Activated CD4-positive, alpha-beta T cell treated with anti-CD3 and anti-CD28 coated beads, Interleukin-2, amount 10 ng/mL, durations not matched to agents 7 days and 5 days (primary cell): ENCODE measurements at regions not wholly inside any gene's neighbourhood (a gene's known extent, or its start where the extent isn't known, plus 50 kb on each side); places are given as distances from the start of the nearest gene placed in this dataset.

Source experiments
- CTCF ChIA-PET: fragments of 350-600 bp; sonication (Branson Sonifier 250); formaldehyde crosslinking; loops from one replicate; lab custom pipeline; 2021; ENCODE audit warnings: antibody characterized with exemption; lab: Charles Lee
- POLR2A ChIA-PET: fragments of 350-600 bp; sonication (Branson Sonifier 250); formaldehyde crosslinking; loops from one replicate; lab custom pipeline; 2021; ENCODE audit warnings: antibody characterized with exemption; lab: Charles Lee
- DNase-seq: peaks from one replicate; pipeline ENCODE4 v3.0.0-alpha.2; 2020
- H3K27ac Mint-ChIP-seq: one replicate; pipeline ENCODE4 v1.8.0; 2021; ENCODE audit warnings: mild to moderate bottlenecking, moderate library complexity, mixed read lengths
- H3K27me3 Mint-ChIP-seq: one replicate; pipeline ENCODE4 v1.8.0; 2021; ENCODE audit warnings: mixed read lengths
- H3K36me3 Mint-ChIP-seq: one replicate; pipeline ENCODE4 v1.8.0; 2021; ENCODE audit warnings: low read depth, mixed read lengths
- H3K4me1 Mint-ChIP-seq: one replicate; pipeline ENCODE4 v1.8.0; 2021; ENCODE audit warnings: mixed read lengths
- H3K4me3 Mint-ChIP-seq: one replicate; pipeline ENCODE4 v1.8.0; 2021; ENCODE audit warnings: mild to moderate bottlenecking, moderate library complexity, mixed read lengths
- H3K9me3 Mint-ChIP-seq: one replicate; pipeline ENCODE4 v1.8.0; 2021; ENCODE audit warnings: mixed read lengths

DNA sequence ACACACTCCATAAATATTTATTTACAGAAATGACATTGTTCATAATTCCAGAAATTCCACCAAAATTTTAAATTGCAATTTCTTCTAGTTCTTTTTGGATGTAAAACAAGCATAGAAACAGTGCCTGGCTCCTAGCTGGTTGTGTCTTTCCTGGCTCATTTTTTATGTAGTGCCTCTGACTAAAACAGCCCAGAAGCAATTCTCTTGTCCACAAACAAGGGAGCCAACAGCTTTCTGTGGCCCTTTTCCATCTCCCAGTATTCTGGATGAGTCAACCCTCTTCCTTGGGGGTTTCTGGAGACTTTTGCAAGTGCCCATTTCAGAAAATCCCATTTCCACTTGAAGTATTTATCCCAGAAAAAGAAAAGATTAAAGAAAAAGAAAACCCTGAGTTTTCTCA is 141.4 kb downstream of the PHLDA1 start:
- ChIA-PET POLR2A (no interaction called here), CTCF (interaction anchor here (0.7 to 1.0 kb wide), 2 partner anchors 27 to 218 kb away, joined by 3 read pairs; no protein-coding TSS in a partner anchor)
- Mint-ChIP-seq H3K36me3 (no peaks in the 10 kb centered on the region), H3K4me1 (no peaks in the 10 kb centered on the region), H3K9me3 (no peaks in the 10 kb centered on the region), H3K27me3 (peaks cover 19% of the 10 kb centered on the region), H3K4me3 (no peak overlapping the region), H3K27ac (no peak overlapping the region)
- DNase-seq = no peak

DNA sequence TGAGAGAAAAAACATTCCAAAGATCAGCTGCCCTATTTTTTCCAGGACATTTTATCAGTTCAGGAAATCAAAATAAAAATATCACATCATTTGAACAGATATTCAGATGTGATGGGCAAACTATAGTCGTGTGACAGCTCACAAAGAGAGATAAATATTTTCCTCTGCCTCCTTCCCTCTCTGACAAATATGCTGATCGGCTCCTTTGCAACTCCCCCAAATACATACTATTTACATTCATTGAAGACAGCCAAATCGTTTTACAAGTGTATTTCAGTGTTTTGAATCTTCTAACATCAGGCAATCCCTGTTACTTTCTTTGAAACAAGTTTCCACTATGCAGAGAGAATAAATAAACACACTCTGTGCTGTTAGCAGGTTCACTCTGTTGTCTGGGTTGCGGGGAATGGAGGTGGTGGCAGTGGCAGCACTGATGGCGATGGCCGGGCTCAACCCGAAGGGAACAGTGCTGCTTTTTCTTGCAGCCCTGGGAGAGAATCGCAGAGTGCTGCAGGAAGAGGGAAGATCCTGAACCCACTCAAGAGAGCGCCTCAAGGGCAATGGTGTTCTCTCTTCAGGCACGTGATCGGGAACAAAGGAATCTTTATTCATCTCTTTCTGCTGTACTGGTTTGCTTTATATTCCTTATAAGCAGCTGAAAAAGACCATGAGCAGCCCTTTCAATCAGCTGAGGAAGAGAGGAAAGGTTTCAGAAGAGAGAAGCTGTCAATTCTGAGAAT is 142.5 kb downstream of the PHLDA1 start:
- Mint-ChIP-seq H3K9me3 (no peaks in the 10 kb centered on the region), H3K36me3 (no peaks in the 10 kb centered on the region), H3K4me1 (no peaks in the 10 kb centered on the region), H3K4me3 (no peak overlapping the region), H3K27me3 (peaks cover 28% of the 10 kb centered on the region), H3K27ac (no peak overlapping the region)
- POLR2A ChIA-PET = no interaction called here
- CTCF ChIA-PET = interaction anchor here (1.0 to 1.4 kb wide), 2 partner anchors 23 to 26 kb away, joined by 3 read pairs; no protein-coding TSS in a partner anchor
- DNase-seq = no peak

DNA sequence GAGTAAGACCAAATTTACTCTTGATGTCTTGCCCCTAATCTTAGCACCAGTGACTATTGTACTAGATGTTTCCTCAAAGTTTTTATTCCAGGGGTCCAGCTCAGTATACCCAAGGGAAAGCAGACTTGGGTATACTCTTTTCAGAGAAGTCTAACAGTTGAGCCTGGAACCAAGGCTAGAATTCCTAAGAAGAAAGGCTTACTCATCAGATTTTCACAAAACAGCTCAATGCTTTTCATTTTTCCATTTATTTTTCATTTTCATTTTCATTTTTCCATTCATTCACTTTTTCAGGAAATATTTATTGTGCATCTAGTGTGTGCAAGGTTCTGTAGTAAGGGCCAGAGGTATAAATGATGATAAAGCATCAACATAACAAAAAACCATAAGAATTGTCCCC is 143.2 kb downstream of the PHLDA1 start:
- no peak overlapping the region for H3K4me3 Mint-ChIP-seq
- no peaks in the 10 kb centered on the region for H3K36me3 Mint-ChIP-seq
- POLR2A ChIA-PET = no interaction called here
- H3K4me1 Mint-ChIP-seq = no peaks in the 10 kb centered on the region
- H3K9me3 Mint-ChIP-seq = no peaks in the 10 kb centered on the region
- H3K27me3 Mint-ChIP-seq = peaks cover 34% of the 10 kb centered on the region
- CTCF ChIA-PET = interaction anchor here (1.4 kb wide), 1 partner anchor 23 kb away, joined by 3 read pairs; no protein-coding TSS in a partner anchor
- DNase-seq = no peak
- H3K27ac Mint-ChIP-seq = no peak overlapping the region

DNA sequence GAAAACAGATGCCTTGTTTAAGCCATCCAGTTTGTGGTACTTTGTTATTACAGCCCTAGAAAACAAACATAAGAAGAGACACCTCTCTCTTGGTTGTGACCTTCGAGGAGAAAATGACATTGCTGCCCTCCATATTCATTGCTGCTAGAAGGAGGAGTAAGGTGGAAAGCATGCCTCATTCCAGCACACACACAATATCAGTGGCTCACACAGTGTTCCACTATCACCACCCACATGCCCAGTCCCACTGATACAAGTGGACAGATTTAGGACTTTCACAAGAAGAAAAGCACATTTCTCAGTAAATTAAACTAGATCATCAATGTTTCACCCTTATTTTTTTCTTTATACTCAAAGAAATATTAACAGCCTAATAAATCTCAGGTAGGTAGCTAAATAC is 143.6 kb downstream of the PHLDA1 start:
- Mint-ChIP-seq H3K4me1 (no peaks in the 10 kb centered on the region), H3K27me3 (peaks cover 37% of the 10 kb centered on the region), H3K27ac (no peak overlapping the region), H3K36me3 (no peaks in the 10 kb centered on the region), H3K4me3 (no peak overlapping the region), H3K9me3 (no peaks in the 10 kb centered on the region)
- POLR2A ChIA-PET = no interaction called here
- DNase-seq = no peak
- CTCF ChIA-PET = no interaction called here

DNA sequence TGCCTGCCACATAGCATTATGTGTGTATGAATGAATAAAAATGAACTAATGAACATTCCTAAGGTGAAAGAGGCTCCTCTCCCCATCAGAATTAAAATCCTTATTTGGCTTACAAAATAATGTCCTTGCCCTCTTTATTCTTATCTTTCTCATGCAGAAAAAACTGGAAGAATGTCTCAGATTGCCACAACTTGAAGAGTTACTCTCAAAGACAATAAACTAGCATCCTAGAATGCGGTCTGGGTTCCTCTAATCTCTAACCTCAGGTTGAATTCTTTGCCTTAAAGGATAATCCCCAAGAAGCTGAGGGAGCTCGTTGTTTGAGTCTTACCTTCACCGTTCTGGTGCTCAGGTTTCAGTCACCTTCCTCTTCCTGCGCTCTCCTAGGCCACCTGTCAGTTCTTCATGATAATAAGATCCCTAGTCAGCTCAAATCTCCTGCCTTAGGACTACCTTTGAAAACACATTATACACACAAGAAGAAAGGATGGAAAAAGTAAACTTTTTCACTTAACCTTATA is 147.1 kb downstream of the PHLDA1 start:
- no peaks in the 10 kb centered on the region for H3K4me1 Mint-ChIP-seq

GRCh38 chr12:75883241-75883640 is 148.3 kb downstream of the PHLDA1 start:
- ChIA-PET POLR2A (no interaction called here), CTCF (interaction anchor here (1.3 kb wide), 1 partner anchor 99 kb away, joined by 5 read pairs; no protein-coding TSS in a partner anchor)
- no peaks in the 10 kb centered on the region for H3K9me3 Mint-ChIP-seq
- H3K27ac Mint-ChIP-seq = no peak overlapping the region
- DNase-seq = no peak
- H3K36me3 Mint-ChIP-seq = no peaks in the 10 kb centered on the region
- H3K27me3 Mint-ChIP-seq = peaks cover 42% of the 10 kb centered on the region
- no peaks in the 10 kb centered on the region for H3K4me1 Mint-ChIP-seq
- H3K4me3 Mint-ChIP-seq = no peak overlapping the region

More for the DNA sequence above, 147.1 kb downstream of the PHLDA1 start:
- ChIA-PET POLR2A (no interaction called here), CTCF (interaction anchor here (1.3 kb wide), 1 partner anchor 24 kb away, joined by 3 read pairs; no protein-coding TSS in a partner anchor)
- no peak overlapping the region for H3K27ac Mint-ChIP-seq
- peaks cover 42% of the 10 kb centered on the region for H3K27me3 Mint-ChIP-seq
- H3K9me3 Mint-ChIP-seq = no peaks in the 10 kb centered on the region
- H3K36me3 Mint-ChIP-seq = no peaks in the 10 kb centered on the region
- no peak for DNase-seq
- no peak overlapping the region for H3K4me3 Mint-ChIP-seq

DNA sequence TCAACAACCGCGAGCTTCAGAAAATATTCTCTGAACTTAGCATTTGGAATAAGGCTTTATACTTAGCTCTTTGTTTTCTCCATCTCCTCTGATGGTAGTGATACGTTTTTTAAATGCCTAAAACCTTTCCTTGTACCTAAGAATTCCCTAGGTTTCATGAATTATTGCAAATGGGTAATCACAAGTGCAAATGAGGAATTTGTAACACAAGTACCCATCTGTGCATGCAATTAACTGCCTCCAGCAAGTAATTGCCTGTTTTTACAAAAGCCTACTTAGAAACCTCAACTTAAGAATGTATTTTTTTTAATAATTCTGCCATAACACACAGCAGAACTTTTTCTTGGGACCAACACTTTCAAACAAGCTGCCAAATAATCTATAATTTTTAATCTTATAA is 149.2 kb downstream of the PHLDA1 start:
- no peaks in the 10 kb centered on the region for H3K4me1 Mint-ChIP-seq
- no peak overlapping the region for H3K4me3 Mint-ChIP-seq
- peaks cover 45% of the 10 kb centered on the region for H3K27me3 Mint-ChIP-seq
- no peak for DNase-seq
- CTCF ChIA-PET = interaction anchor here (1.3 kb wide), 1 partner anchor 98 kb away, joined by 5 read pairs; no protein-coding TSS in a partner anchor
- H3K36me3 Mint-ChIP-seq = no peaks in the 10 kb centered on the region
- no peak overlapping the region for H3K27ac Mint-ChIP-seq
- POLR2A ChIA-PET = no interaction called here
- no peaks in the 10 kb centered on the region for H3K9me3 Mint-ChIP-seq

- Mint-ChIP-seq H3K27ac (no peak overlapping the region), H3K9me3 (no peaks in the 10 kb centered on the region), H3K27me3 (peaks cover 47% of the 10 kb centered on the region), H3K4me3 (no peak overlapping the region), H3K4me1 (no peaks in the 10 kb centered on the region), H3K36me3 (no peaks in the 10 kb centered on the region)
- DNase-seq = no peak
- ChIA-PET CTCF (interaction anchor here (1.3 kb wide), 1 partner anchor 98 kb away, joined by 5 read pairs; no protein-coding TSS in a partner anchor), POLR2A (no interaction called here)
Observed at GRCh38 chr12:75881920-75882319, 149.7 kb downstream of the PHLDA1 start.

DNA sequence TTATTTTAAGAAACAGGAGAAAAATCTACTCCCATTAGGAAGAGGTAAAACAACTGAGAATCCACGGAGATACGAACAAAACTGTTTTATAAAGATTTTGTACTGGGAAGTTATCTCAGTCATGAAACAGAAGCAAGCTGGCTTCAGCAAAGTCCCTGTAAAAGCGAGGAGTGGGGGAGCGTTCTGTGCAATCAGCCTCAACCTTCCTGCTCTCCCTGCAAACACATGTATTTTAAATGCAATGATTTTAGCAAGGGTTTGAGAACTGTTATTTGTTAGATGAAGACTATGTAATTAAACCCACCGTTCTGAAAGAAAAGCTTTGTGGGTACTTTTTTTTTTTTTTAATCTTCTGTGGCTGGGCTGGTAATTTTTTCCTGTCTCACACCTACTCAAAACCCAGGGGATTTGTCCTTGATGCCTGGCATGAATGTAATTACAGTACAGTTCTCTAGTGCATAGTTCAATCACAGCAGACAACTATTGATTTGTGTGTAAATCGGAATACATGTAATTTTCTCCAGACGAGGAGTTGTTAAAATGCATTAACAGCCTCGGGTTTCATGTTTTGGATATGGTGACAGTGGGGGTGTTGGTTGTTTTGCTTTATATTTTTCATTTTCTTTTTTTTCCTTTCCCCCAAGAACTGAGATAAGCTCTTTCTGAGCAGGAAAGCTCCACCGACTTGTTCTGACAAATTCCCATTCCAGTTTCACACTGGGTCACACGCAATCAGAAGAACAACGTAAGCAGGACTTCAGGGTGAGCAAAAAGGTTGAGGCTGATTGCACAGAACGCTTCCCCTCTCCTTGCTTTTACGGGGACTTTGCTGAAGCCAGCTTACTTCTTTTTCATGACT is 153.6 kb downstream of the PHLDA1 start:
- Mint-ChIP-seq H3K9me3 (peaks cover 5% of the 10 kb centered on the region), H3K27me3 (peaks cover 46% of the 10 kb centered on the region), H3K36me3 (no peaks in the 10 kb centered on the region), H3K4me1 (peaks cover 2% of the 10 kb centered on the region), H3K27ac (no peak overlapping the region), H3K4me3 (no peak overlapping the region)
- ChIA-PET POLR2A (no interaction called here), CTCF (interaction anchor here (0.6 kb wide), 1 partner anchor 574 kb away, joined by 4 read pairs; no protein-coding TSS in a partner anchor)
- DNase-seq = no peak

DNA sequence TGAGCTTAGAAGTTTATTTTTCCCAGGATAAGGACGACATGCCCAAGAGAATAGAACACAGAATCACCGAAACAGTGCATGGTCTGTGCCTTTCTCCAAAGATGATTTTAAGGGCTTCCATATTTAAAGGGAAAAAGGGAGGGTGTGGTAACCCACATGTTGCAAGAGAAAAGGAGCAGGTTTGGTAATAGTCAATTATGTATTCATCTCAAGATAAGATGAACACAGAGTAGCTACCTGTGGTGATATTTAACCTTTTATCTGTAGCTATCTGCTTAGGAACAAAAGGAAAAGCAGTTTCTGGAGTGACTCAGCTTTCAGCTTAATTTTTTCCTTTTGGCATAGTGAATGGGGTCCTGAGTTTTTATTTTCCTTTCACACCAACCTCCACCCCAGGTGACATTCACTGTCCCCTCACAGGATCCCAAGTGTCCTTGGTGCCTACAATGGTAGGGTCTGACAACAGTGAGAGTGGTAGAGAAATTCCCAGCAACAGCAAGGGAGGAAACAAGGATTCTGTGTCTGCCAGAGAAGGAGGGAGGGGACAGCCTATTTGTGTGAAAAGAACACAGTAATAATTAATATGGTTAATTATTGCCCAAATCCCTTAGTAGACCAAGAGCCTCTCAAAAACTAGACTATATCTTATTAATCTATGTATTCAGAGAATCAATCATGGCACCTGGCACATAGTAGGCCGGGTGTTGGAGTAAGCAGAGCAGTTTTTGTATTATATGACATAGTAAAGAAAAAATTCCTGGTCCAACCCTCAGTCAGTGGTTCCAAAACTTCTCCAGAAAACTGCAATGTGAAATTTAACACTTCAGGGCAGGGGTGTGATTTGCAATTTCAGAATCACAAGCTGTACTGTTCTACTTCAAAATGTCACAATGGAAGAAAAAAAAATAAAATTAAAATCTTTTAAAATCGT is 154.5 kb downstream of the PHLDA1 start:
- DNase-seq = no peak
- Mint-ChIP-seq H3K4me1 (peaks cover 2% of the 10 kb centered on the region), H3K9me3 (peaks cover 5% of the 10 kb centered on the region), H3K27ac (no peak overlapping the region), H3K36me3 (no peaks in the 10 kb centered on the region), H3K27me3 (peaks cover 47% of the 10 kb centered on the region), H3K4me3 (no peak overlapping the region)
- POLR2A ChIA-PET = interaction anchor here (0.6 kb wide), 1 partner anchor 90 kb away, joined by 3 read pairs; no protein-coding TSS in a partner anchor
- CTCF ChIA-PET = no interaction called here

DNA sequence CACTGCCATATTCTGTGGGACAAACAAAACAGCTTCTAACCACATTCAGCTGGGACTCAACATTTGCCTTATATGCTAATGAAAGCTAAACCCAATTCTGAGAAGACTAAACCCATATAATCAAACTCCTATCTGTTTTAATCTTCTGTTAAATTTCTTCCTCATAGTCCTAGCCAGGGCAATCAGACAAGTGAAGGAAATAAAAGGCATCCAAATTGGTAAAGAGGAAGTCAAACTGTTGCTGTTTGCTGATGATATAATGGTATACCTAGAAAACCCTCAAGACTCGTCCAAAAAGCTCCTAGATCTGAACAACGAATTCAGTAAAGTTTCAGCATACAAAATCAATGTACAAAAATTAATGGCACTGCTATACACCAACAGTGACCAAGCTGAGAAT is 157.1 kb downstream of the PHLDA1 start:
- POLR2A ChIA-PET = no interaction called here
- Mint-ChIP-seq H3K9me3 (peaks cover 5% of the 10 kb centered on the region), H3K27me3 (peaks cover 39% of the 10 kb centered on the region), H3K36me3 (no peaks in the 10 kb centered on the region), H3K4me3 (no peak overlapping the region), H3K27ac (no peak overlapping the region), H3K4me1 (peaks cover 2% of the 10 kb centered on the region)
- CTCF ChIA-PET = no interaction called here
- DNase-seq = no peak

GRCh38 chr12:75872762-75873161 is 158.8 kb downstream of the PHLDA1 start:
- ChIA-PET POLR2A (no interaction called here), CTCF (no interaction called here)
- Mint-ChIP-seq H3K4me1 (peaks cover 2% of the 10 kb centered on the region), H3K27ac (no peak overlapping the region), H3K4me3 (no peak overlapping the region), H3K9me3 (peaks cover 5% of the 10 kb centered on the region), H3K27me3 (peaks cover 29% of the 10 kb centered on the region), H3K36me3 (no peaks in the 10 kb centered on the region)
- DNase-seq = no peak
